ENCODE measurements at regions not wholly inside any gene's neighbourhood (a gene's known extent, or its start where the extent isn't known, plus 50 kb on each side); places are given as distances from the start of the nearest gene placed in this dataset.
A peak's percentile ranks its signal among the peaks of the same experiment; 100 is the strongest.

GRCh38 chr9:25613709-25614108, 64.5 kb downstream of the TUSC1 start:
- Histone ChIP-seq H3K9ac (ENCODE audit: low read depth in 1 of 2, low read length in 2 of 2) (no peak overlapping the region), H3K27me3 (ENCODE audit: control insufficient read depth in 2 of 2, insufficient read depth in 2 of 2, low read length in 2 of 2) (no peaks in the 10 kb centered on the region), H3K9me3 (ENCODE audit: control insufficient read depth in 2 of 2, low read length in 2 of 2) (no peaks in the 10 kb centered on the region), H3K4me3 (ENCODE audit: low read length in 2 of 2) (no peak overlapping the region), H3K36me3 (ENCODE audit: control insufficient read depth in 2 of 2, insufficient read depth in 2 of 2, low read length in 2 of 2) (no peaks in the 10 kb centered on the region), H3K4me1 (ENCODE audit: control insufficient read depth in 2 of 2, insufficient read depth in 2 of 2, low read length in 2 of 2) (no peaks in the 10 kb centered on the region), H3K27ac (ENCODE audit: low read depth in 2 of 2, low read length in 2 of 2) (no peak overlapping the region)

GRCh38 chr9:25603106-25603505, 75.1 kb downstream of the TUSC1 start:
- no peak overlapping the region for H3K27ac ChIP-seq (ENCODE audit: low read depth in 2 of 2, low read length in 2 of 2)
- peak overlapping the region in 1 of 2 donors; percentile 51 for H3K4me3 ChIP-seq (ENCODE audit: low read length in 2 of 2)
- no peaks in the 10 kb centered on the region for H3K9me3 ChIP-seq (ENCODE audit: control insufficient read depth in 2 of 2, low read length in 2 of 2)
- no peaks in the 10 kb centered on the region for H3K36me3 ChIP-seq (ENCODE audit: control insufficient read depth in 2 of 2, insufficient read depth in 2 of 2, low read length in 2 of 2)
- no peak overlapping the region for H3K9ac ChIP-seq (ENCODE audit: low read depth in 1 of 2, low read length in 2 of 2)
- peaks cover 7 to 16% of the 10 kb centered on the region in 2 donors for H3K4me1 ChIP-seq (ENCODE audit: control insufficient read depth in 2 of 2, insufficient read depth in 2 of 2, low read length in 2 of 2)
- H3K27me3 ChIP-seq (ENCODE audit: control insufficient read depth in 2 of 2, insufficient read depth in 2 of 2, low read length in 2 of 2) = no peaks in the 10 kb centered on the region

- Histone ChIP-seq H3K27me3 (ENCODE audit: control insufficient read depth in 2 of 2, insufficient read depth in 2 of 2, low read length in 2 of 2) (no peaks in the 10 kb centered on the region), H3K27ac (ENCODE audit: low read depth in 2 of 2, low read length in 2 of 2) (peak overlapping the region; percentile 61 to 67), H3K36me3 (ENCODE audit: control insufficient read depth in 2 of 2, insufficient read depth in 2 of 2, low read length in 2 of 2) (no peaks in the 10 kb centered on the region), H3K4me3 (ENCODE audit: low read length in 2 of 2) (peak overlapping the region in 1 of 2 donors; percentile 51), H3K9me3 (ENCODE audit: control insufficient read depth in 2 of 2, low read length in 2 of 2) (no peaks in the 10 kb centered on the region), H3K9ac (ENCODE audit: low read depth in 1 of 2, low read length in 2 of 2) (no peak overlapping the region), H3K4me1 (ENCODE audit: control insufficient read depth in 2 of 2, insufficient read depth in 2 of 2, low read length in 2 of 2) (peaks cover 7 to 16% of the 10 kb centered on the region in 2 donors)
Measured at GRCh38 chr9:25602400-25603044, 75.7 kb downstream of the TUSC1 start.

DNA sequence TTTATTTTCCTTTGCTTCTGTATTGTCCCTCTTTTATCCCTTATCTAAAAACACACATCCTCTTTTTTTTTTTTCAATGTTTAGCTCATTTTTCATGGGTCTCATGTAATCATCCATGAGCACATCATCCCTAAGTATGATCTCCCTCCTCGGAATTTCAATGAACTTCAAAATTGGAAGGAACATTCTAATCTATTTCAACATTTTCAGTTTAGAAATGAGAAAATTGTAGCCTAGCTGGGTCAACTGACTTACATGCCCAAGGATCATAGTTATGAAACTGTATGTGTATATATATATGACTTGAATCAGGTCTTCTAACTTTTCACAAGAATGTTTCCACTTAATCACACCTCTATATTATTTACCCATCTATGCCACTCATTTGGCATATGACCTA, 77.7 kb downstream of the TUSC1 start:
- Histone ChIP-seq H3K9ac (ENCODE audit: low read depth in 1 of 2, low read length in 2 of 2) (no peak overlapping the region), H3K27ac (ENCODE audit: low read depth in 2 of 2, low read length in 2 of 2) (no peak overlapping the region), H3K27me3 (ENCODE audit: control insufficient read depth in 2 of 2, insufficient read depth in 2 of 2, low read length in 2 of 2) (no peaks in the 10 kb centered on the region), H3K36me3 (ENCODE audit: control insufficient read depth in 2 of 2, insufficient read depth in 2 of 2, low read length in 2 of 2) (no peaks in the 10 kb centered on the region), H3K4me3 (ENCODE audit: low read length in 2 of 2) (no peak overlapping the region), H3K4me1 (ENCODE audit: control insufficient read depth in 2 of 2, insufficient read depth in 2 of 2, low read length in 2 of 2) (peaks cover 7 to 16% of the 10 kb centered on the region in 2 donors), H3K9me3 (ENCODE audit: control insufficient read depth in 2 of 2, low read length in 2 of 2) (no peaks in the 10 kb centered on the region)

DNA sequence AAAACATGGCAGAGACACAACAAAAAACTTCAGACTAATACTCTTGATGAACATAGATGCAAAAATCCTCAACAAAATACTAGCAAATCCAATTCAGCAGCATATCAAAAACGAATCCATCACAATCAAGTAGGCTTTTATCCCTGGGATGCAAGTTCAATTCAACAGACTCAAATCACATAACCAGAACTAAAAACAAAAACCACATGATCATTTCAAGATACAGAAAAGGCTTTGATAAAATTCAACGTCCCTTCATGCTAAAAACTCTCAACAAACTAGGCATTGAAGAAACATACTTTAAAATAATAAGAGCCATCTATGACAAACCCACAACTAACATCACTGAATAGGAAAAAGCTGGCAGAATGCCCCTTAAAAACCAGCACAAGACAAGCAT, 93.6 kb downstream of the TUSC1 start:
- H3K9me3 ChIP-seq (ENCODE audit: control insufficient read depth in 2 of 2, low read length in 2 of 2) = no peaks in the 10 kb centered on the region
- no peak overlapping the region for H3K9ac ChIP-seq (ENCODE audit: low read depth in 1 of 2, low read length in 2 of 2)
- no peak overlapping the region for H3K4me3 ChIP-seq (ENCODE audit: low read length in 2 of 2)
- H3K4me1 ChIP-seq (ENCODE audit: control insufficient read depth in 2 of 2, insufficient read depth in 2 of 2, low read length in 2 of 2) = no peaks in the 10 kb centered on the region
- H3K27ac ChIP-seq (ENCODE audit: low read depth in 2 of 2, low read length in 2 of 2) = no peak overlapping the region
- no peaks in the 10 kb centered on the region for H3K36me3 ChIP-seq (ENCODE audit: control insufficient read depth in 2 of 2, insufficient read depth in 2 of 2, low read length in 2 of 2)
- H3K27me3 ChIP-seq (ENCODE audit: control insufficient read depth in 2 of 2, insufficient read depth in 2 of 2, low read length in 2 of 2) = no peaks in the 10 kb centered on the region

DNA sequence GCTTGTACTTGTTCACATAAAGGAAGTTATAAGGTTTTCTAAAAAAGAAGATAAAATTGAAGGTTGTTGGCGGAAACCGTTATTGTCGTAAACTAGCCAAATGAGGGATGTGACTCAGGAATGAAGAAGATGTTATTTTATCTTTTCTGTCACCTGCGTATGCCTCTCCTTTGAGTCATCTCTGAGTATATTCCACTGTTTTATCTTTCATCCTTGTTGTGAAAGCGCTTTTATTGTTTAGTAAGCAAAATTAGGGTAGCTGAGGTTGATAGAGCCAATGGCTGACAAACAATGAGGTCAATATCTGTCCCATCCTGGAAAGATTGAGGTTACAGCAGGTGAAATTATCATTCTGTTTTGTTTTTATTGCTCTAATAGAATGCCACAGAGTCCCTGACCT, 105.0 kb downstream of the TUSC1 start:
- H3K9ac ChIP-seq (ENCODE audit: low read depth in 1 of 2, low read length in 2 of 2) = no peak overlapping the region
- H3K9me3 ChIP-seq (ENCODE audit: control insufficient read depth in 2 of 2, low read length in 2 of 2) = no peaks in the 10 kb centered on the region
- H3K36me3 ChIP-seq (ENCODE audit: control insufficient read depth in 2 of 2, insufficient read depth in 2 of 2, low read length in 2 of 2) = no peaks in the 10 kb centered on the region
- no peaks in the 10 kb centered on the region for H3K4me1 ChIP-seq (ENCODE audit: control insufficient read depth in 2 of 2, insufficient read depth in 2 of 2, low read length in 2 of 2)
- no peaks in the 10 kb centered on the region for H3K27me3 ChIP-seq (ENCODE audit: control insufficient read depth in 2 of 2, insufficient read depth in 2 of 2, low read length in 2 of 2)
- H3K4me3 ChIP-seq (ENCODE audit: low read length in 2 of 2) = no peak overlapping the region
- no peak overlapping the region for H3K27ac ChIP-seq (ENCODE audit: low read depth in 2 of 2, low read length in 2 of 2)

GRCh38 chr9:25571491-25571890, 106.8 kb downstream of the TUSC1 start:
- Histone ChIP-seq H3K27ac (ENCODE audit: low read depth in 2 of 2, low read length in 2 of 2) (no peak overlapping the region), H3K9me3 (ENCODE audit: control insufficient read depth in 2 of 2, low read length in 2 of 2) (no peaks in the 10 kb centered on the region), H3K4me1 (ENCODE audit: control insufficient read depth in 2 of 2, insufficient read depth in 2 of 2, low read length in 2 of 2) (no peaks in the 10 kb centered on the region), H3K27me3 (ENCODE audit: control insufficient read depth in 2 of 2, insufficient read depth in 2 of 2, low read length in 2 of 2) (no peaks in the 10 kb centered on the region), H3K4me3 (ENCODE audit: low read length in 2 of 2) (no peak overlapping the region), H3K36me3 (ENCODE audit: control insufficient read depth in 2 of 2, insufficient read depth in 2 of 2, low read length in 2 of 2) (no peaks in the 10 kb centered on the region), H3K9ac (ENCODE audit: low read depth in 1 of 2, low read length in 2 of 2) (no peak overlapping the region)

- Histone ChIP-seq H3K9me3 (ENCODE audit: control insufficient read depth in 2 of 2, low read length in 2 of 2) (no peaks in the 10 kb centered on the region), H3K4me3 (ENCODE audit: low read length in 2 of 2) (no peak overlapping the region), H3K27ac (ENCODE audit: low read depth in 2 of 2, low read length in 2 of 2) (no peak overlapping the region), H3K4me1 (ENCODE audit: control insufficient read depth in 2 of 2, insufficient read depth in 2 of 2, low read length in 2 of 2) (no peaks in the 10 kb centered on the region), H3K9ac (ENCODE audit: low read depth in 1 of 2, low read length in 2 of 2) (no peak overlapping the region), H3K36me3 (ENCODE audit: control insufficient read depth in 2 of 2, insufficient read depth in 2 of 2, low read length in 2 of 2) (no peaks in the 10 kb centered on the region), H3K27me3 (ENCODE audit: control insufficient read depth in 2 of 2, insufficient read depth in 2 of 2, low read length in 2 of 2) (no peaks in the 10 kb centered on the region)
Measured at GRCh38 chr9:25570802-25571201, 107.4 kb downstream of the TUSC1 start.

DNA sequence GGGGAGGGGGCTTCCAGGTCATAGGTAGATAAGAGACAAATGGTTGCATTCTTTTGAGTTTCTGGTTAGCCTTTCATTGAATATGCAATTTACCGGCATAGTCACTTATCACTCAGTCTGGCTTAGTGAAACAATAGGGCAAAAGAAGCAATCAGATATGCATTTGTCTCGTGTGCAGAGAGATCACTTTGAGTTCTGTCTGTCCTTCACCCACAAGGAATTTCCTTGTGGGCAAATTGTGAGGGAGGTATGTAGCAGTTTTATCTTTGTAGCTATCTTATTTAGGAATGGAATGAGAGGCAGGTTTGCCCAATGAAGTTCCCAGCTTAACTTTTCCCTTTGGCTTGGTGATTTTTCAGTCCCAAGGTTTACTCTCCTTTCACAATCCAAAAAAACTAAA, 116.1 kb downstream of the TUSC1 start:
- Histone ChIP-seq H3K9me3 (ENCODE audit: control insufficient read depth in 2 of 2, low read length in 2 of 2) (no peaks in the 10 kb centered on the region), H3K27ac (ENCODE audit: low read depth in 2 of 2, low read length in 2 of 2) (no peak overlapping the region), H3K4me3 (ENCODE audit: low read length in 2 of 2) (no peak overlapping the region), H3K4me1 (ENCODE audit: control insufficient read depth in 2 of 2, insufficient read depth in 2 of 2, low read length in 2 of 2) (no peaks in the 10 kb centered on the region), H3K9ac (ENCODE audit: low read depth in 1 of 2, low read length in 2 of 2) (no peak overlapping the region), H3K27me3 (ENCODE audit: control insufficient read depth in 2 of 2, insufficient read depth in 2 of 2, low read length in 2 of 2) (no peaks in the 10 kb centered on the region), H3K36me3 (ENCODE audit: control insufficient read depth in 2 of 2, insufficient read depth in 2 of 2, low read length in 2 of 2) (no peaks in the 10 kb centered on the region)

GRCh38 chr9:25557645-25558300, 120.5 kb downstream of the TUSC1 start:
- Histone ChIP-seq H3K36me3 (ENCODE audit: control insufficient read depth in 2 of 2, insufficient read depth in 2 of 2, low read length in 2 of 2) (no peaks in the 10 kb centered on the region), H3K27ac (ENCODE audit: low read depth in 2 of 2, low read length in 2 of 2) (no peak overlapping the region), H3K4me3 (ENCODE audit: low read length in 2 of 2) (no peak overlapping the region), H3K9ac (ENCODE audit: low read depth in 1 of 2, low read length in 2 of 2) (no peak overlapping the region), H3K4me1 (ENCODE audit: control insufficient read depth in 2 of 2, insufficient read depth in 2 of 2, low read length in 2 of 2) (no peaks in the 10 kb centered on the region), H3K9me3 (ENCODE audit: control insufficient read depth in 2 of 2, low read length in 2 of 2) (no peaks in the 10 kb centered on the region), H3K27me3 (ENCODE audit: control insufficient read depth in 2 of 2, insufficient read depth in 2 of 2, low read length in 2 of 2) (no peaks in the 10 kb centered on the region)

Data from mucosa of rectum (tissue), 2 donors.